Fibroblast of lung (primary cell): ENCODE measurements at regions not wholly inside any gene's neighbourhood (a gene's known extent, or its start where the extent isn't known, plus 50 kb on each side); places are given as distances from the start of the nearest gene placed in this dataset.
"Not testable (repeated sequence)": the region's sequence is repeated elsewhere in the genome, so short reads cannot be mapped to it uniquely, and the experiment has no call there.

Experiments
- EZH2 ChIP-seq: IDR thresholded peaks from 2 replicates; pipeline ENCODE4 v1.5.1; 2012; ENCODE audit warnings: low read length, control low read depth, mild to moderate bottlenecking; ENCODE audit errors: missing control alignments
- TF ChIP-seq, protein P1 (sequence below), 2 donors: IDR thresholded peaks in 1 of 2; conservative IDR thresholded peaks in 1 of 2; 1 replicate in 1 of 2; 2 replicates in 1 of 2; pipeline ENCODE4 v1.5.1; 2011 to 2012; ENCODE audit warnings: low read length in 2 of 2, control low read depth in 1 of 2, inconsistent platforms in 1 of 2, low read depth in 1 of 2, mild to moderate bottlenecking in 1 of 2

DNA sequence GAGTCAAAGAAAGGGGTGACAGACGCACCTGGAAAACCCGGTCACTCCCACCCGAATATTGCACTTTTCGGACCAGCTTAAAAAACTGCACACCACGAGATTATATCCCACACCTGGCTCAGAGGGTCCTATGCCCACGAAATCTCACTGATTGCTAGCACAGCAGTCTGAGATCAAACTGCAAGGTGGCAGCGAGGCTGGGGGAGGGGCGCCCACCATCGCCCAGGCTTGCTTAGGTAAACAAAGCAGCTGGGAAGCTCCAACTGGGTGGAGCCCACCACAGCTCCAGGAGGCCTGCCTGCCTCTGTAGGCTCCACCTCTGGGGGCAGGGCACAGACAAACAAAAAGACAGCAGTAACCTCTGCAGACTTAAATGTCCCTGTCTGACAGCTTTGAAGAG, 185.1 kb upstream of the CXADR start:
- TF ChIP-seq, protein P1, sequence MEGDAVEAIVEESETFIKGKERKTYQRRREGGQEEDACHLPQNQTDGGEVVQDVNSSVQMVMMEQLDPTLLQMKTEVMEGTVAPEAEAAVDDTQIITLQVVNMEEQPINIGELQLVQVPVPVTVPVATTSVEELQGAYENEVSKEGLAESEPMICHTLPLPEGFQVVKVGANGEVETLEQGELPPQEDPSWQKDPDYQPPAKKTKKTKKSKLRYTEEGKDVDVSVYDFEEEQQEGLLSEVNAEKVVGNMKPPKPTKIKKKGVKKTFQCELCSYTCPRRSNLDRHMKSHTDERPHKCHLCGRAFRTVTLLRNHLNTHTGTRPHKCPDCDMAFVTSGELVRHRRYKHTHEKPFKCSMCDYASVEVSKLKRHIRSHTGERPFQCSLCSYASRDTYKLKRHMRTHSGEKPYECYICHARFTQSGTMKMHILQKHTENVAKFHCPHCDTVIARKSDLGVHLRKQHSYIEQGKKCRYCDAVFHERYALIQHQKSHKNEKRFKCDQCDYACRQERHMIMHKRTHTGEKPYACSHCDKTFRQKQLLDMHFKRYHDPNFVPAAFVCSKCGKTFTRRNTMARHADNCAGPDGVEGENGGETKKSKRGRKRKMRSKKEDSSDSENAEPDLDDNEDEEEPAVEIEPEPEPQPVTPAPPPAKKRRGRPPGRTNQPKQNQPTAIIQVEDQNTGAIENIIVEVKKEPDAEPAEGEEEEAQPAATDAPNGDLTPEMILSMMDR (conservative IDR thresholded peaks at IDR 0.05 in 1 of 2, IDR thresholded peaks at IDR 0.05 in 1 of 2; ENCODE audit: low read depth in 1 of 2, low read length in 2 of 2) = not testable (repeated sequence)
- not testable (repeated sequence) for TF ChIP-seq EZH2
